Hepatocyte (in vitro differentiated cells): ENCODE measurements at regions not wholly inside any gene's neighbourhood (a gene's known extent, or its start where the extent isn't known, plus 50 kb on each side); places are given as distances from the start of the nearest gene placed in this dataset.

ENCODE experiments used
- DNase-seq: peaks from one replicate; pipeline ENCODE4 v3.0.0-alpha.2; 2016; ENCODE audit warnings: low spot score
- H2AFZ ChIP-seq: fragments of 200-600 bp; sonication (generic); 2 replicates; pipeline ENCODE4 v1.6.0; 2016; ENCODE audit warnings: antibody characterized with exemption, mild to moderate bottlenecking
- H3K27ac ChIP-seq: fragments of 200-600 bp; sonication (generic); 2 replicates; pipeline ENCODE4 v1.5.1; 2016; ENCODE audit warnings: mild to moderate bottlenecking
- H3K27me3 ChIP-seq: fragments of 200-600 bp; sonication (generic); 2 replicates; pipeline ENCODE4 v1.6.1; 2016
- H3K36me3 ChIP-seq: fragments of 200-600 bp; sonication (generic); replicated peaks from 2 replicates; pipeline ENCODE4 v1.5.1; 2016; ENCODE audit warnings: low read depth; ENCODE audit not compliant: insufficient read depth
- H3K4me1 ChIP-seq: fragments of 200-600 bp; sonication (generic); 2 replicates; pipeline ENCODE4 v1.5.1; 2016; ENCODE audit warnings: mild to moderate bottlenecking, moderate library complexity; ENCODE audit not compliant: insufficient read depth
- H3K4me2 ChIP-seq: fragments of 200-600 bp; sonication (generic); 2 replicates; pipeline ENCODE4 v1.6.0; 2016
- H3K4me3 ChIP-seq: fragments of 200-600 bp; sonication (generic); 2 replicates; pipeline ENCODE4 v1.5.1; 2016; ENCODE audit warnings: mild to moderate bottlenecking
- H3K79me2 ChIP-seq: fragments of 200-600 bp; sonication (generic); 2 replicates; pipeline ENCODE4 v1.6.0; 2017; ENCODE audit warnings: mild to moderate bottlenecking
- H3K9me2 ChIP-seq: fragments of 200-600 bp; sonication (generic); replicated peaks from 2 replicates; pipeline ENCODE4 v1.6.0; 2017; ENCODE audit warnings: mild to moderate bottlenecking; ENCODE audit not compliant: insufficient read depth
- H3K9me3 ChIP-seq: fragments of 200-600 bp; sonication (generic); 2 replicates; pipeline ENCODE4 v1.5.1; 2016; ENCODE audit warnings: low read depth, mild to moderate bottlenecking
- H4K20me1 ChIP-seq: fragments of 200-600 bp; sonication (generic); 2 replicates; pipeline ENCODE4 v1.6.0; 2016; ENCODE audit warnings: mild to moderate bottlenecking; ENCODE audit not compliant: insufficient read depth, poor library complexity, severe bottlenecking
- EZH2 ChIP-seq: fragments of 200-600 bp; sonication (generic); IDR thresholded peaks from 2 replicates; pipeline ENCODE4 v1.6.1; 2016; ENCODE audit warnings: antibody characterized with exemption, mild to moderate bottlenecking, borderline replicate concordance
- EZH2phosphoT487 ChIP-seq: fragments of 200-600 bp; sonication (generic); IDR thresholded peaks from one replicate; pipeline ENCODE4 v1.6.1; 2018; ENCODE audit warnings: antibody characterized with exemption, mild to moderate bottlenecking, low read depth, moderate library complexity; ENCODE audit not compliant: unreplicated experiment, severe bottlenecking
- WGBS: methylation state at CpG from one replicate; pipeline ENCODE4 v1.1.6; 2016; ENCODE audit warnings: low lambda C conversion rate; ENCODE audit errors: missing lambda C conversion rate; 5-methylcytosine and 5-hydroxymethylcytosine counted together
- TF ChIP-seq, protein P1 (sequence below): fragments of 200-600 bp; sonication (generic); IDR thresholded peaks from 2 replicates; pipeline ENCODE4 v1.5.1; 2016; ENCODE audit warnings: antibody characterized with exemption, mild to moderate bottlenecking; ENCODE audit not compliant: poor library complexity

DNA sequence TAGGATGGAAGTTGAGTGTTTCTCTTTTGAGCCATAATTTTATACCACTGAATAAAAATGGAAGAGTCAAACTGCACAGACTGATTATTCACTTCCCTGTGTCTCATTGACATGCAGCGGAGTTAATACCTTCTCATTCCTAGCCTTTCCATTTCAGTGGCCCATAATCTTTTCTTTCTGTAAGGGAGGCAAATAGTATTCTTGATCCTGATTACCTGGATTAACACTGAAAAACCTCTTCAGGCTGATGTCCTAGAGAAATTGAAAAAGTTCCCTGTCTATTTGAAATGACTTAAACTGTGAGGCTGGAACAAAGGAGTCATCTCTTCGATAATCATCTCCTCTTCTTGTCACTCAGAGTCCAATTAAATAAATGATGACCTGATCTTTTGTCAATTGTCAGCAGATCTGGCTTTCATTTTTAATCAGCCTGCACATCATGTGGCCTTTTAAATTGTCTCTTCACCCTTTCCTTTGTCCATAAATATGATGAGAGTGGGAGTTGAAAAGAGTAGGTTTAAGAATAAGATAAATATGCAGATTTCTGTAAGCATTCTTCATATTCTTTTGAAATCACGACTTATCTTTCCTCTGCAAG, 713.0 kb downstream of the EPM2A start:
- H3K9me2 ChIP-seq, result no peaks in the 10 kb centered on the region
- DNase-seq, result no peak
- H3K9me3 ChIP-seq, result no peaks in the 10 kb centered on the region
- WGBS, result 75% methylated on average over 3 of the region's 3 CpGs
- H3K4me3 ChIP-seq, result no peak overlapping the region
- H3K4me2 ChIP-seq, result no peak overlapping the region
- H3K36me3 ChIP-seq, result no peaks in the 10 kb centered on the region
- H3K4me1 ChIP-seq, result no peaks in the 10 kb centered on the region
- H4K20me1 ChIP-seq, result no peaks in the 10 kb centered on the region
- TF ChIP-seq EZH2 (no peak), EZH2phosphoT487 (no peak)
- TF ChIP-seq, protein P1, sequence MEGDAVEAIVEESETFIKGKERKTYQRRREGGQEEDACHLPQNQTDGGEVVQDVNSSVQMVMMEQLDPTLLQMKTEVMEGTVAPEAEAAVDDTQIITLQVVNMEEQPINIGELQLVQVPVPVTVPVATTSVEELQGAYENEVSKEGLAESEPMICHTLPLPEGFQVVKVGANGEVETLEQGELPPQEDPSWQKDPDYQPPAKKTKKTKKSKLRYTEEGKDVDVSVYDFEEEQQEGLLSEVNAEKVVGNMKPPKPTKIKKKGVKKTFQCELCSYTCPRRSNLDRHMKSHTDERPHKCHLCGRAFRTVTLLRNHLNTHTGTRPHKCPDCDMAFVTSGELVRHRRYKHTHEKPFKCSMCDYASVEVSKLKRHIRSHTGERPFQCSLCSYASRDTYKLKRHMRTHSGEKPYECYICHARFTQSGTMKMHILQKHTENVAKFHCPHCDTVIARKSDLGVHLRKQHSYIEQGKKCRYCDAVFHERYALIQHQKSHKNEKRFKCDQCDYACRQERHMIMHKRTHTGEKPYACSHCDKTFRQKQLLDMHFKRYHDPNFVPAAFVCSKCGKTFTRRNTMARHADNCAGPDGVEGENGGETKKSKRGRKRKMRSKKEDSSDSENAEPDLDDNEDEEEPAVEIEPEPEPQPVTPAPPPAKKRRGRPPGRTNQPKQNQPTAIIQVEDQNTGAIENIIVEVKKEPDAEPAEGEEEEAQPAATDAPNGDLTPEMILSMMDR, result no peak
- no peaks in the 10 kb centered on the region for H3K79me2 ChIP-seq
- H3K27me3 ChIP-seq, result no peaks in the 10 kb centered on the region
- no peak overlapping the region for H2AFZ ChIP-seq
- no peak overlapping the region for H3K27ac ChIP-seq

DNA sequence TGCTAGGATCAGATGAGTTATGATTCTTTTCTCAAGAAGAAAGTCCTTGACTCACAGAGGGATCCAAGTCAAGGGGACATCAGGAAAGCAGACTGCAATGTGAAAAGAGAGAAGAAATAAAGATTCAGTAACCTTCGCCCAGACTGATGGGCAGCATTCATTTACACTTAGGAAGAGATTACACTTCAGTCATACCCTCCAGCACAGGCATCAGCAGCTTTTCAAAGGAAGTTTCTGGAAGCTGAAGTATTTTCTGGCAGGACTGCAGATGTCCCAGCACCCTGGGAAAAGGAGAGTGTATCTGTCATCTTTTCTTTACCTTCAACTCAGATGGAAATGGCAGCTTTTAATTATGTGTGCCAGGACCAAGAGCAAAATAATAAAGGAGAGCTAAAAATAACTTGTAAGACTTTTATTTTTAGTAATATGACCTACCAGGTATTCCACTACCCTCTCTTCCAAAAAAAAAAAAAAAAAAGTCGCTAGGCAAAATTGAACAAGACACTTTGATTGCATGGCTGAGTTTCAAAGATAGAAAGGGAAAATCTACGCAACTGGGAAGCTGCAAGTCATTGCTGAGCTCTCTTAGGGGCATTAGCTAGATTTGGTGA, 712.1 kb downstream of the EPM2A start:
- no peak for DNase-seq
- Histone ChIP-seq H3K36me3 (no peaks in the 10 kb centered on the region), H2AFZ (no peak overlapping the region), H3K27ac (no peak overlapping the region), H3K4me2 (no peak overlapping the region), H3K9me3 (no peaks in the 10 kb centered on the region), H3K4me1 (no peaks in the 10 kb centered on the region), H4K20me1 (no peaks in the 10 kb centered on the region), H3K79me2 (no peaks in the 10 kb centered on the region), H3K27me3 (no peaks in the 10 kb centered on the region), H3K9me2 (no peaks in the 10 kb centered on the region), H3K4me3 (no peak overlapping the region)
- 94% methylated on average over 3 of the region's 3 CpGs for WGBS
- TF ChIP-seq EZH2 (no peak), EZH2phosphoT487 (no peak)
- TF ChIP-seq, protein P1, result no peak

DNA sequence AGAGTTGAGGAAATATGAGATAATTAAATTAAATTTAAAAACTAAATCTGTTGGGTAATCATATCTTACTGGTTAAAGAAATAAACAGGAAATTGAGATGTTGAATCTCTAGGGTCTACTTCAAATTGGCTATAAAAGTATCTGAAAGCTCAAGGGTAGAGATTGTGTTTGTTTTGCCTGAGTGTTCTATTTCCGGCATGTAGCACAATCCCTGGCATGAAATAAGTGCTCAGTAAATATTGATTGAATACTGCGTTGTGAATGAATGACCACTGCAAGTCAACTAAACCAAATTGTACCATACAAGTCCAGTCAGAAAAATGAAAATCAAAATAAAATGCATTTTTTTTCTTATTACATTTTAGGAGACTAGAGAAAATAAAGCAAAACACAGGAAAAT, 709.8 kb downstream of the EPM2A start:
- Histone ChIP-seq H3K27ac (no peak overlapping the region), H3K4me3 (no peak overlapping the region), H3K36me3 (no peaks in the 10 kb centered on the region), H2AFZ (no peak overlapping the region), H3K79me2 (no peaks in the 10 kb centered on the region), H3K27me3 (no peaks in the 10 kb centered on the region), H3K9me3 (no peaks in the 10 kb centered on the region), H3K9me2 (no peaks in the 10 kb centered on the region), H3K4me2 (no peak overlapping the region), H3K4me1 (no peaks in the 10 kb centered on the region), H4K20me1 (no peaks in the 10 kb centered on the region)
- DNase-seq, result no peak
- no peak for TF ChIP-seq EZH2
- 58% methylated on average over 2 of the region's 2 CpGs for WGBS

DNA sequence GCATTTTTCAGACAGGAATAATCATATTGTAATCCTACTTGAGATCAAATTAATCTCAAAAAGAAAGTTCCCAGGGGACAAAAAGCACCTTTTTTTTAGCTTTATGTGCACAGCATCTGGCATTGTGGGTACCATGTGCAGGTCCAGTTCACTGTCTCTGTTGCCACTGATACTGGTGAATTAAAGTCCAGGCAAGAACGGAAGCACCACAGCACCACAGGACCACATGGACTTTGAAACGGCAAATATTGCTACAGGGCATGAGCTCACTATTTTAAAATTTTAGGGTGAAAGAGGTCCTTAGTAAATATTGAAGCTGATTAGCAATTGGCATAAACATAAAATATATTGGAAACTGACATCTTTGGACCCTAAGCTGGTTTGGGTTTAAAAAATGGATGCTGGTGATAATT, 709.0 kb downstream of the EPM2A start:
- Histone ChIP-seq H3K79me2 (no peaks in the 10 kb centered on the region), H2AFZ (no peak overlapping the region), H4K20me1 (no peaks in the 10 kb centered on the region), H3K4me3 (no peak overlapping the region), H3K4me1 (no peaks in the 10 kb centered on the region), H3K36me3 (no peaks in the 10 kb centered on the region), H3K27me3 (no peaks in the 10 kb centered on the region), H3K9me2 (no peaks in the 10 kb centered on the region), H3K9me3 (no peaks in the 10 kb centered on the region), H3K27ac (no peak overlapping the region), H3K4me2 (no peak overlapping the region)
- DNase-seq, result no peak
- TF ChIP-seq, protein P1, result no peak
- TF ChIP-seq EZH2, result no peak
- TF ChIP-seq EZH2phosphoT487, result no peak
- WGBS, result 75% methylated on average over 2 of the region's 2 CpGs
